RWPE1 (cell line): ENCODE measurements at regions not wholly inside any gene's neighbourhood (a gene's known extent, or its start where the extent isn't known, plus 50 kb on each side); places are given as distances from the start of the nearest gene placed in this dataset.

Source experiments
- CTCF ChIA-PET: fragments of 350-600 bp; sonication (Branson Sonifier 250); formaldehyde crosslinking; extraction: SDS; loops from one replicate; lab custom pipeline; 2021; lab: Yijun Ruan, JAX
- POLR2A ChIA-PET: fragments of 400-600 bp; formaldehyde crosslinking; extraction: SDS; loops from one replicate; lab custom pipeline; 2020; ENCODE audit warnings: antibody characterized with exemption; ENCODE audit not compliant: low non-redundant PET; lab: Yijun Ruan, JAX
- DNase-seq: peaks from one replicate; pipeline ENCODE4 v3.0.0; 2012; ENCODE audit warnings: low spot score
- H3K27ac ChIP-seq: fragments of 450-650 bp; 2 replicates; pipeline ENCODE4 v1.5.1; 2017
- CTCF ChIP-seq: fragments of 450-650 bp; conservative IDR thresholded peaks from 2 replicates; pipeline ENCODE4 v1.5.1; 2017; ENCODE audit warnings: low read depth, mild to moderate bottlenecking

GRCh38 chr13:80171096-80171495 is 169.8 kb downstream of the SPRY2 start:
- H3K27ac ChIP-seq = no peak overlapping the region
- CTCF ChIA-PET = interaction anchor here (0.6 kb wide), 1 partner anchor 40 kb away, joined by 4 read pairs; no protein-coding TSS in a partner anchor
- no peak for DNase-seq
- no peak for TF ChIP-seq CTCF
- POLR2A ChIA-PET = no interaction called here

GRCh38 chr13:80168089-80168850 is 172.7 kb downstream of the SPRY2 start:
- H3K27ac ChIP-seq = no peak overlapping the region
- ChIA-PET CTCF (no interaction called here), POLR2A (no interaction called here)
- no peak for DNase-seq
- no peak for TF ChIP-seq CTCF

- no peak for TF ChIP-seq CTCF
- ChIA-PET POLR2A (no interaction called here), CTCF (interaction anchor here (1.0 kb wide), 1 partner anchor 8 kb away, joined by 4 read pairs; no protein-coding TSS in a partner anchor)
- DNase-seq = no peak
- H3K27ac ChIP-seq = no peak overlapping the region
Measured at GRCh38 chr13:80166352-80166751, 174.6 kb downstream of the SPRY2 start.

- no peak overlapping the region for H3K27ac ChIP-seq
- no peak for TF ChIP-seq CTCF
- POLR2A ChIA-PET = no interaction called here
- CTCF ChIA-PET = interaction anchor here (0.6 kb wide), 1 partner anchor 191 kb away, joined by 3 read pairs; no protein-coding TSS in a partner anchor
- no peak for DNase-seq
Measured at GRCh38 chr13:80164462-80164861, 176.5 kb downstream of the SPRY2 start.

DNA sequence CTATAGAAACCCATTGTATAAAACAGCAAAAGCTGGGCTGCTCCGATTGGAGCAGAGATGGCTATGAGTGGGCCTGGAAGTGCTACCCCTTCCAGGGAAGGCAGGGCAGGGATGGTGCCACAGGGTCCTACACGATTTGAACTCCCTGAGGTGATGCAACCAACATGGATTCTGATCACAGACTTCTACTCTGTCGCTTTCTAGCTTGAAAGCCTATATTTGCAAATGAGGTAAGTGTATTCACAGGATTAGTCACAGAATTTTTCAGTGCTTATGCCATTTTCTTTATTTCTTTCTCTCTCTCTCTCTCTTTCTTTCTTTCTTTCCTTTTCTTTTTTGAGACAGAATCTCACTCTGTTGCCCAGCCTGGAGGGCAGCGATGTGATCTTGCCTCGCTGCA is 179.0 kb downstream of the SPRY2 start:
- DNase-seq = no peak
- POLR2A ChIA-PET = no interaction called here

DNA sequence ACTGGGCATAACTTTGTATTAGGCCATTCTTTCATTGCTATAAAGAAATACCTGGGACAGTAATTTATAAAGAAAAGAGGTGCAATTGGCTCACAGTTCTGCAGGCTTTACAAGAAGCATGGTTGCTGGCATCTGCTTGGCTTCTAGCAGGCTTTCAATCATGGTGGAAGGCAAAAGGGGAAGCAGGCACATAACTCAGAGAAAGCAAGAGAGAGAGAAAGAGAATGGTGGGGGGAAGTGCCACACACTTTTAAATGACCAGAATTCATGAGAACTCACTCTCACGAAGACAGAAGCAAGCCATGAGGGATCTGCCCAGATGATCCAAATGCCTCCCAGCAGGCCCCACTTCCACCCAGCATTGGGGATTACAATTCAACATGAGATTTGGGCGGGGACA is 179.7 kb downstream of the SPRY2 start:
- no peak for DNase-seq
- ChIA-PET CTCF (no interaction called here), POLR2A (no interaction called here)
- no peak for TF ChIP-seq CTCF
- no peak overlapping the region for H3K27ac ChIP-seq

More for the DNA sequence above, 179.0 kb downstream of the SPRY2 start:
- H3K27ac ChIP-seq = no peak overlapping the region
- CTCF ChIA-PET = interaction anchor here (0.6 to 0.7 kb wide), 2 partner anchors 289 to 1510 kb away, joined by 3 read pairs; no protein-coding TSS in a partner anchor
- TF ChIP-seq CTCF = no peak
